ENCODE measurements at regions not wholly inside any gene's neighbourhood (a gene's known extent, or its start where the extent isn't known, plus 50 kb on each side); places are given as distances from the start of the nearest gene placed in this dataset.
A peak's percentile ranks its signal among the peaks of the same experiment; 100 is the strongest.

- DNase-seq (ENCODE audit: low spot score): peak; percentile 83
Observed at GRCh38 chr10:25661632-25662031, 272.4 kb upstream of the MYO3A start.

- peak; percentile 33 for DNase-seq (ENCODE audit: low spot score)
Observed at GRCh38 chr10:25666276-25666675, 267.8 kb upstream of the MYO3A start.

- no peak for DNase-seq (ENCODE audit: low spot score)
Observed at GRCh38 chr10:25675204-25675603, 258.8 kb upstream of the MYO3A start.

GRCh38 chr10:25675615-25676014 lies 258.4 kb upstream of the MYO3A start:
- DNase-seq (ENCODE audit: low spot score): no peak

- no peak for DNase-seq (ENCODE audit: low spot score)
Observed at GRCh38 chr10:25678220-25678619, 255.8 kb upstream of the MYO3A start.

- peak; percentile 6 for DNase-seq (ENCODE audit: low spot score)
Observed at GRCh38 chr10:25678666-25679065, 255.4 kb upstream of the MYO3A start.

- peak; percentile 52 for DNase-seq (ENCODE audit: low spot score)
Observed at GRCh38 chr10:25682203-25682851, 251.7 kb upstream of the MYO3A start.

GRCh38 chr10:25683344-25683743 lies 250.7 kb upstream of the MYO3A start:
- no peak for DNase-seq (ENCODE audit: low spot score)

- DNase-seq (ENCODE audit: low spot score): no peak
Observed at GRCh38 chr10:25687521-25687920, 246.5 kb upstream of the MYO3A start.

- no peak for DNase-seq (ENCODE audit: low spot score)
Observed at GRCh38 chr10:25689346-25690100, 244.5 kb upstream of the MYO3A start.

GRCh38 chr10:25692761-25693160 lies 241.3 kb upstream of the MYO3A start:
- DNase-seq (ENCODE audit: low spot score): no peak

GRCh38 chr10:25694206-25694933 lies 239.7 kb upstream of the MYO3A start:
- no peak for DNase-seq (ENCODE audit: low spot score)

- no peak for DNase-seq (ENCODE audit: low spot score)
Observed at GRCh38 chr10:25694971-25695370, 239.1 kb upstream of the MYO3A start.

GRCh38 chr10:25695586-25695985 lies 238.4 kb upstream of the MYO3A start:
- DNase-seq (ENCODE audit: low spot score): no peak

- DNase-seq (ENCODE audit: low spot score): no peak
Observed at GRCh38 chr10:25696013-25696708, 237.9 kb upstream of the MYO3A start.

GRCh38 chr10:25697412-25697811 lies 236.6 kb upstream of the MYO3A start:
- no peak for DNase-seq (ENCODE audit: low spot score)

- DNase-seq (ENCODE audit: low spot score): no peak
Observed at GRCh38 chr10:25698638-25699037, 235.4 kb upstream of the MYO3A start.

- DNase-seq (ENCODE audit: low spot score): no peak
Observed at GRCh38 chr10:25699631-25700030, 234.4 kb upstream of the MYO3A start.

GRCh38 chr10:25701652-25702051 lies 232.4 kb upstream of the MYO3A start:
- no peak for DNase-seq (ENCODE audit: low spot score)

- no peak for DNase-seq (ENCODE audit: low spot score)
Observed at GRCh38 chr10:25704622-25705021, 229.4 kb upstream of the MYO3A start.

- no peak for DNase-seq (ENCODE audit: low spot score)
Observed at GRCh38 chr10:25707572-25707971, 226.5 kb upstream of the MYO3A start.

GRCh38 chr10:25707976-25708671 lies 225.9 kb upstream of the MYO3A start:
- DNase-seq (ENCODE audit: low spot score): no peak
